OCI-LY1 (cell line): ENCODE measurements at regions not wholly inside any gene's neighbourhood (a gene's known extent, or its start where the extent isn't known, plus 50 kb on each side); places are given as distances from the start of the nearest gene placed in this dataset.

Experiments used
- EZH2 ChIP-seq: fragments of 200-600 bp; sonication (generic), shearing (Covaris generic); IDR thresholded peaks from 2 replicates; pipeline ENCODE4 v1.8.0; 2017; ENCODE audit warnings: borderline replicate concordance, mixed run types, mild to moderate bottlenecking, antibody characterized with exemption, low read length, moderate library complexity, mixed read lengths
- TF ChIP-seq, protein P1 (sequence below): fragments of 200-600 bp; sonication (generic), shearing (Covaris generic); IDR thresholded peaks from 2 replicates; pipeline ENCODE4 v1.5.1; 2017; ENCODE audit warnings: mild to moderate bottlenecking, antibody characterized with exemption, low read length, moderate library complexity, mixed read lengths

DNA sequence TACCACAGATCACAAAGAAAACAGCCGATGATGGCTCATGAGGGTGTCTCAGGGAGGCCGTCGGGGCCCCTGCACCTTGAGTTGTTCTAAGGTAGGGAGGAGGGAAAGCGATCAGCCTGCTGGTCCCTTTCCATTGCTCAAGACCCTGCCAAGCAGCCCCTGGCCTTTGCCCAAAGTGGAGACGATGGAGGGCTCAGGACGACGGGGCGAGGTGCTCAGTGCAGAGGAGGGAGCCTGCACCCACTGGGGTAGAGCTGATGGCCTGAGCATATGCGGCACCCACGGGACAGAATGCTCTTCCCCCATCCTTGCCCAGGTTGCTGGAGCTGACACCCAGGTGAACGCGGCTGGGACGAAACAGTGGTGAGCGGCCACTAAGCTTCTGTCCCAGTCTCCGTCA lies 58.3 kb upstream of the FAM20C start:
- TF ChIP-seq, protein P1, sequence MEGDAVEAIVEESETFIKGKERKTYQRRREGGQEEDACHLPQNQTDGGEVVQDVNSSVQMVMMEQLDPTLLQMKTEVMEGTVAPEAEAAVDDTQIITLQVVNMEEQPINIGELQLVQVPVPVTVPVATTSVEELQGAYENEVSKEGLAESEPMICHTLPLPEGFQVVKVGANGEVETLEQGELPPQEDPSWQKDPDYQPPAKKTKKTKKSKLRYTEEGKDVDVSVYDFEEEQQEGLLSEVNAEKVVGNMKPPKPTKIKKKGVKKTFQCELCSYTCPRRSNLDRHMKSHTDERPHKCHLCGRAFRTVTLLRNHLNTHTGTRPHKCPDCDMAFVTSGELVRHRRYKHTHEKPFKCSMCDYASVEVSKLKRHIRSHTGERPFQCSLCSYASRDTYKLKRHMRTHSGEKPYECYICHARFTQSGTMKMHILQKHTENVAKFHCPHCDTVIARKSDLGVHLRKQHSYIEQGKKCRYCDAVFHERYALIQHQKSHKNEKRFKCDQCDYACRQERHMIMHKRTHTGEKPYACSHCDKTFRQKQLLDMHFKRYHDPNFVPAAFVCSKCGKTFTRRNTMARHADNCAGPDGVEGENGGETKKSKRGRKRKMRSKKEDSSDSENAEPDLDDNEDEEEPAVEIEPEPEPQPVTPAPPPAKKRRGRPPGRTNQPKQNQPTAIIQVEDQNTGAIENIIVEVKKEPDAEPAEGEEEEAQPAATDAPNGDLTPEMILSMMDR: no peak
- no peak for TF ChIP-seq EZH2
